GM21526 (cell line): ENCODE measurements at regions not wholly inside any gene's neighbourhood (a gene's known extent, or its start where the extent isn't known, plus 50 kb on each side); places are given as distances from the start of the nearest gene placed in this dataset.

Experiments used
- ATAC-seq: cut with Tn5 transposase; IDR thresholded peaks from one replicate; pipeline ENCODE4 v1.9.1; 2021; ENCODE audit warnings: moderate library complexity; ENCODE audit not compliant: unreplicated experiment, low FRiP score

DNA sequence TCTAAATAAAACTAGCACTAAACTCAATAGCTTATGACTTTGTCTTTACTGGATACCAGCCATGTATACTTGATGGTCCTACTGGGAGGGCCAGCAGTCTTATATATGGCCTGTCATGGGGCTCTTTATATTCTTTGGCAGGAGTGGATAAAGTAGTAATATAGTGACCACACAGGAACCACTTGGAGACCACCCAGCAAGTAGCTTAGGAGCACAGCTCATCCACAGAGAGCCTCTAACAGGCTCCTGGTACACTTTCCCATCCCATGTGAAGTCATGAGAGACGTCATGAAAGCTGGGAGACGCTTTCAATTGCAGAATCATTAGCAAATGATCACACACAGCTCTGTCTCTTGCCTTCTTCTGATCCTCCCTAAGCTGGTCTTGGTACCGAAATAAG lies 360.9 kb upstream of the ACVR2A start:
- ATAC-seq = no peak

- no peak for ATAC-seq
Observed at GRCh38 chr2:147482916-147483669, 361.7 kb upstream of the ACVR2A start.

DNA sequence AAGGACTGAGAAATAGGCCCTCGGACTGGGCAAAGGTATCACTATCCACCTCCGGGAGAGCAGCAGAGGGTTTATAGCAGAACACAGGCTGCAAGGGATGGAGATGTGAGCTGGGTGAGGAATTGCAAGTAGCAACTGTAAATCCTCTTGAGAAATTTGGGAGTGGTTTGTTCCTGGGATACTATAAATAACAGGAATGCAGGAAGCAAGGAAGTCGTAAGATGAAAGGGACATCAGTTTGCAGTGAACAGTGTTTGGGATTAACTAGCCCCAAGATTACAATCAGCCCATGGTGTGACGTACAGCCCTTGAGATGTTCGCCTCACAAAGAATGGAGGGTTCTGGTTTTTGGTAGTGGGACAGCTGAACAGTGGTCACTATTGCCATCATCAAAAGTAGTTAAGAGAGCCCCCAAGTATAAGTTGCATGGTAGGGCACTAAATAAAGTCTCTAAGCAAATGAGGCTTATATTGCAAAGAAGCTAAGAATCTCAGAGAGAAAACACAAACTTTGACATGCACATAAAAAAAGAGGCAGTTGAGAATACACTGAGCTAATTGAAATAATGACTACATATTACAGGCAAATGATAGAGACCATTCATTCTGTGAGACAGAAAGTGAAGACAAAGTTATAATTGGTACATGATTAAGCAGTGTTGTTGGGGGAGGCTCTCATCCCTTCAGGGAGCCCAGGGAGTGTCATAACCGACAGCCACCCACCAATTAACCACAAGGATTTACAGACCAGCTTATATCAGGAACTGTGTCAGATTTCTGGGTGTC lies 362.5 kb upstream of the ACVR2A start:
- no peak for ATAC-seq

- no peak for ATAC-seq
Observed at GRCh38 chr2:147479358-147479757, 365.5 kb upstream of the ACVR2A start.

DNA sequence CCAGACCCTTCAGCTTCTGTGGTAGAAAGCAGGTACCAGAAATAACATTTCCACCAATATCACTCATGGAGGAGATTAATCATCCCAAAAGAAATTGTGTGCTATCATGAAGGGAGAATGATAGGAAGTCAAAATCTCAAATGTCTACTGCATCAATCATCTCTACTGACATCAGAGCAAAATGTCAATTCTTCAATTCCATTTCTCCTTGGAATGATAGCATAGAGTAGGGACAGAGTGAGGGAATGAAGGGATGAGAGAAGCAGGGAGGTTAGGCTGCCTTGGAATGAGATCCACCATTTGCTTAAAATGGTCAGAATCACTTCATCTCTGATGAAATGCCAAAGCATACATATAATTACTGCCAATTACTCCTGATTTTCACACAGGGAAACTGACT lies 371.8 kb upstream of the ACVR2A start:
- no peak for ATAC-seq

- ATAC-seq = no peak
Observed at GRCh38 chr2:147471126-147471525, 373.7 kb upstream of the ACVR2A start.

GRCh38 chr2:147469471-147469870 lies 375.4 kb upstream of the ACVR2A start:
- ATAC-seq = no peak

- ATAC-seq = no peak
Observed at GRCh38 chr2:147468963-147469362, 375.9 kb upstream of the ACVR2A start.

GRCh38 chr2:147468349-147468748 lies 376.5 kb upstream of the ACVR2A start:
- ATAC-seq = no peak

DNA sequence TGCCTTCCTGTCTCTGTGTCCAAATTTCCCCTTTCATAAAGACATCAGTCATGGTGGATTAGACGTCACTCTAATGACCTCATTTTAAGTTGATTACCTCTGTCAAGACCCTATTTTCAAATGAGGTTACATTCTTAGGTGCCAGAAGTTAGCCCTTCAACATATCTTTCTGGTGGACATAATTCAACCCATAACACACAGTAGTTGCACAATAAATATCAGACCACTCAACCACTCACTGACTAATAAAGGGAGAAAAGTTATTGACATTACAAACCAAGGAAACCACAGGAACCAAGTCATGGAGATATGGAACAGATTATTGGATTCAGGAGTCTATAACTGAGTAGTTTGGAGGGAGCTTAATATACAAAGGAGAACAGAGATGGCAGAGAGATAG lies 377.4 kb upstream of the ACVR2A start:
- ATAC-seq = no peak

DNA sequence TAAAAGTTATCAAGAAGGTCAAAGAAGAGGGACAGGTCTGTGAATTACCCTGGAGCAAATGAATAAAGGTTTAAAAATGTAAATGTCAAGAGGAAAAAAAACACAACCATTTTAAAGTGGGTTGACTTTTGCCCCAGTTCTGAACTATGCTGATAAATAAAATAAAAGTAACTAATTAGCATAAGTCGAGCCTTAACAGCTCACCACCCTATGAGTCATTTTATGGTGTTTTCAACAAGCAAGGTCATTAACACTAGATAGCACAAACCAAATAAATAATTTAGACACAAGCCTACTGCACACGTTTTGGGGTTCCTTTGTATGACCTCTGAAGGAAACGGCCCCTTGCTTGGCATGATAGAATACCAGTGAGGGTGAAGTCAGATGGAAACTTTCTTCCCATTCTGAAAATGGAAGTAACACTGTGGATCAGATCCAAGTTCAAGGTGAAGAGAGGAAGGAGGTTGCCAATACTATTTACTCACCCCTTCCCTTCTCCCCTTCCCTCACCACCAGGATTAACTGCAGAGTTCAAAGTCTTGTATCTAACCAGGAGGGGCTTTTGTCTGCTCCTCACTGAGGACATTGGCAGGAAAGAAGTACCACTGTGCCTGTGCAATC lies 380.0 kb upstream of the ACVR2A start:
- no peak for ATAC-seq

GRCh38 chr2:147463881-147464520 lies 380.8 kb upstream of the ACVR2A start:
- no peak for ATAC-seq

DNA sequence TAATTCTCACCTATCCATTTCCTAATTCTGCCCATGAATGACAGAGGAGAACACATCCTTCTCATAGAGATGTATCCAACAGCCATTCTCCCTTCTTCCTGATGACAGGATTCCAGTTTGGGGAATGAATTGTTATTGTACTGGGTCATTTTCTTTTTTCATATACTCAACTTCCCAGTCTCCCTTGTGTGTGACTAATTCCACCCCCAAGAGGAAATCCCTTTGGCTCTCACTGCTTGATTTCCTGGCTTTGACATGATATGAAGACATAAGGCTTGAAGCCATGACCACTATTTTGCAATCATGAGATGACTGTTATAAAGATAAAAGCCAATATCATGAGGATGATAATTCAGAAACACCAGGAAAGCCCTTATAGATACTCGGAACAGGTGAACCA lies 384.7 kb upstream of the ACVR2A start:
- ATAC-seq = no peak

- ATAC-seq = no peak
Observed at GRCh38 chr2:147456779-147457178, 388.1 kb upstream of the ACVR2A start.

DNA sequence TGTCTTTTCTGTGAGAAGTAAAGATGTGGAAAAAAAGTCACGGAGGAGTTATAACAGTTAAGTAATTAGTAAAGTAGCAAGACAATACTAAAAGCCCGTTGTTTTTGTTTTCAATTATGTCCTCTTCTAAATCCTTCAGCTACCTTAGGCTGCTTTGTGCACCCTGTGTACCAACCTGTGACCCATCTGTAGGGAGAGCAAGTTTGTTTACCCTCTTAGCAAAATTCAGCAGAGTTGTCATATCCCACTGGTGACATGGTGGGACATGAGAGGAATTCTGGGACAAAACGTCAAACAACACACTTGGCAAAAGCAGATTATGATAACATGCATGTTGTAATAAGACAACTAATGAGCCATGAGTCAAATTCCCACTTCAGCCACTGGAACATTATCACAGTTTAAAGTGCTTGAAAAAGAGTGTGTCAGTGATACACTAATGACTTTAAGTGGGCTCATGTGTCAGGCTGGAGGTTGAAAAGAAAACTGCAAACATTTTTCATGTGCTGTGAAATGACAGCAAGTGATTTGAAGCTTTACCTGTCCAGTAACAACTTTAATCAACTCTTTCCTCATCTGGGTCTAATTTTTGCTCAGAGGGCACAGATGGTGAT lies 392.8 kb upstream of the ACVR2A start:
- no peak for ATAC-seq

GRCh38 chr2:147450661-147451510 lies 393.9 kb upstream of the ACVR2A start:
- no peak for ATAC-seq

GRCh38 chr2:147449323-147449991 lies 395.4 kb upstream of the ACVR2A start:
- ATAC-seq = no peak

DNA sequence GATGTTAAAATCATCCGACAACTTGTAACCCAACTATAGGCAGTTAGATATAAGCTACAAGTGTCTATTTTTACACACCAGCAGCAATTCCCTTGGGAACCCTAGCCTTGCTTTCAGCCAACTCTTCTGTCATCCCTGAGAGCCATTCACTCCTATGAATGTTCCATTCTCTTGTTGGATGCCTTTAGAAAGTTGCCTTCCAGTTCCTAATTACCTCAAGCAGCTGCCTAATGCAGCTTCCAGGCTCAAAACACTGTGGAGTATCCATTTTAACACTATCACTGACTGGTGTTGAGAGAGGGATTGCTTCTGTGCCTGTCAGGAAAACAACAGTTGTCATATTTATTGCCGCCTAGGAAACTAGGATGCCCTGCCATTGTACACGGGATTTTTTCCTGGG lies 402.0 kb upstream of the ACVR2A start:
- no peak for ATAC-seq

GRCh38 chr2:147441182-147441581 lies 403.6 kb upstream of the ACVR2A start:
- no peak for ATAC-seq
